ENCODE measurements at regions not wholly inside any gene's neighbourhood (a gene's known extent, or its start where the extent isn't known, plus 50 kb on each side); places are given as distances from the start of the nearest gene placed in this dataset.

GRCh38 chr18:35826477-35826876, 146.0 kb upstream of the RMP24 start:
- Histone ChIP-seq H3K4me3 (ENCODE audit: low read depth in 1 of 2, low read length in 2 of 2) (no peak overlapping the region), H3K79me2 (ENCODE audit: insufficient read depth, low read length) (no peaks in the 10 kb centered on the region), H3K36me3 (ENCODE audit: insufficient read depth, low read length) (no peaks in the 10 kb centered on the region), H4K20me1 (ENCODE audit: insufficient read depth, low read length) (no peaks in the 10 kb centered on the region), H3K9ac (ENCODE audit: low read depth, low read length) (no peak overlapping the region), H3K9me3 (ENCODE audit: insufficient read depth, low read length, severe bottlenecking) (peaks cover 3% of the 10 kb centered on the region), H2AFZ (ENCODE audit: low read depth, low read length) (no peak overlapping the region), H3K27me3 (ENCODE audit: insufficient read depth, low read length, poor library complexity) (no peaks in the 10 kb centered on the region), H3K4me1 (ENCODE audit: insufficient read depth, low read length) (no peaks in the 10 kb centered on the region), H3K27ac (ENCODE audit: low read length) (no peak overlapping the region), H3K4me2 (ENCODE audit: insufficient read depth, low read length) (no peak overlapping the region)
- no peak for ATAC-seq (ENCODE audit: insufficient read depth, low read depth)
- no peak for DNase-seq
- TF ChIP-seq EZH2 (IDR thresholded peaks at IDR 0.05; ENCODE audit: borderline replicate concordance, low read depth, low read length, severe bottlenecking) (no peak), CTCF (IDR thresholded peaks at IDR 0.05; ENCODE audit: borderline replicate concordance, extremely low read depth, low read length, poor library complexity, severe bottlenecking) (no peak)

- Histone ChIP-seq H3K4me2 (ENCODE audit: insufficient read depth, low read length) (no peak overlapping the region), H3K4me1 (ENCODE audit: insufficient read depth, low read length) (no peaks in the 10 kb centered on the region)
Measured at GRCh38 chr18:35827275-35827902, 145.1 kb upstream of the RMP24 start.

GRCh38 chr18:35827903-35828275, 144.6 kb upstream of the RMP24 start:
- ATAC-seq (ENCODE audit: insufficient read depth, low read depth) (no peak), DNase-seq (no peak)
- no peaks in the 10 kb centered on the region for H3K79me2 ChIP-seq (ENCODE audit: insufficient read depth, low read length)
- H2AFZ ChIP-seq (ENCODE audit: low read depth, low read length) = no peak overlapping the region
- H3K9ac ChIP-seq (ENCODE audit: low read depth, low read length) = no peak overlapping the region
- H3K27me3 ChIP-seq (ENCODE audit: insufficient read depth, low read length, poor library complexity) = no peaks in the 10 kb centered on the region
- peaks cover 13% of the 10 kb centered on the region for H3K9me3 ChIP-seq (ENCODE audit: insufficient read depth, low read length, severe bottlenecking)
- H3K36me3 ChIP-seq (ENCODE audit: insufficient read depth, low read length) = no peaks in the 10 kb centered on the region
- no peak for TF ChIP-seq EZH2 (IDR thresholded peaks at IDR 0.05; ENCODE audit: borderline replicate concordance, low read depth, low read length, severe bottlenecking)
- no peak for TF ChIP-seq CTCF (IDR thresholded peaks at IDR 0.05; ENCODE audit: borderline replicate concordance, extremely low read depth, low read length, poor library complexity, severe bottlenecking)
- H3K4me2 ChIP-seq (ENCODE audit: insufficient read depth, low read length) = no peak overlapping the region
- no peak overlapping the region for H3K27ac ChIP-seq (ENCODE audit: low read length)
- H3K4me1 ChIP-seq (ENCODE audit: insufficient read depth, low read length) = no peaks in the 10 kb centered on the region
- no peaks in the 10 kb centered on the region for H4K20me1 ChIP-seq (ENCODE audit: insufficient read depth, low read length)
- no peak overlapping the region for H3K4me3 ChIP-seq (ENCODE audit: low read depth in 1 of 2, low read length in 2 of 2)

More at GRCh38 chr18:35827275-35827902, 145.1 kb upstream of the RMP24 start:
- H3K27ac ChIP-seq (ENCODE audit: low read length) = no peak overlapping the region
- H3K36me3 ChIP-seq (ENCODE audit: insufficient read depth, low read length) = no peaks in the 10 kb centered on the region
- DNase-seq (no peak), ATAC-seq (ENCODE audit: insufficient read depth, low read depth) (no peak)
- H3K4me3 ChIP-seq (ENCODE audit: low read depth in 1 of 2, low read length in 2 of 2) = no peak overlapping the region
- no peak for TF ChIP-seq CTCF (IDR thresholded peaks at IDR 0.05; ENCODE audit: borderline replicate concordance, extremely low read depth, low read length, poor library complexity, severe bottlenecking)
- H3K79me2 ChIP-seq (ENCODE audit: insufficient read depth, low read length) = no peaks in the 10 kb centered on the region
- H3K27me3 ChIP-seq (ENCODE audit: insufficient read depth, low read length, poor library complexity) = no peaks in the 10 kb centered on the region
- H3K9me3 ChIP-seq (ENCODE audit: insufficient read depth, low read length, severe bottlenecking) = peaks cover 10% of the 10 kb centered on the region
- no peak overlapping the region for H3K9ac ChIP-seq (ENCODE audit: low read depth, low read length)
- no peaks in the 10 kb centered on the region for H4K20me1 ChIP-seq (ENCODE audit: insufficient read depth, low read length)
- no peak overlapping the region for H2AFZ ChIP-seq (ENCODE audit: low read depth, low read length)

- Histone ChIP-seq H3K4me3 (ENCODE audit: low read depth in 1 of 2, low read length in 2 of 2) (no peak overlapping the region), H3K9me3 (ENCODE audit: insufficient read depth, low read length, severe bottlenecking) (peaks cover 17% of the 10 kb centered on the region), H2AFZ (ENCODE audit: low read depth, low read length) (no peak overlapping the region), H3K4me1 (ENCODE audit: insufficient read depth, low read length) (no peaks in the 10 kb centered on the region), H4K20me1 (ENCODE audit: insufficient read depth, low read length) (no peaks in the 10 kb centered on the region), H3K27me3 (ENCODE audit: insufficient read depth, low read length, poor library complexity) (no peaks in the 10 kb centered on the region), H3K27ac (ENCODE audit: low read length) (no peak overlapping the region), H3K36me3 (ENCODE audit: insufficient read depth, low read length) (no peaks in the 10 kb centered on the region), H3K79me2 (ENCODE audit: insufficient read depth, low read length) (no peaks in the 10 kb centered on the region), H3K9ac (ENCODE audit: low read depth, low read length) (no peak overlapping the region), H3K4me2 (ENCODE audit: insufficient read depth, low read length) (no peak overlapping the region)
- no peak for ATAC-seq (ENCODE audit: insufficient read depth, low read depth)
- no peak for DNase-seq
- TF ChIP-seq CTCF (IDR thresholded peaks at IDR 0.05; ENCODE audit: borderline replicate concordance, extremely low read depth, low read length, poor library complexity, severe bottlenecking) (no peak), EZH2 (IDR thresholded peaks at IDR 0.05; ENCODE audit: borderline replicate concordance, low read depth, low read length, severe bottlenecking) (no peak)
Measured at GRCh38 chr18:35828591-35828990, 143.9 kb upstream of the RMP24 start.
